ENCODE measurements at regions not wholly inside any gene's neighbourhood (a gene's known extent, or its start where the extent isn't known, plus 50 kb on each side); places are given as distances from the start of the nearest gene placed in this dataset.
"Not testable (repeated sequence)": the region's sequence is repeated elsewhere in the genome, so short reads cannot be mapped to it uniquely, and the experiment has no call there.

DNA sequence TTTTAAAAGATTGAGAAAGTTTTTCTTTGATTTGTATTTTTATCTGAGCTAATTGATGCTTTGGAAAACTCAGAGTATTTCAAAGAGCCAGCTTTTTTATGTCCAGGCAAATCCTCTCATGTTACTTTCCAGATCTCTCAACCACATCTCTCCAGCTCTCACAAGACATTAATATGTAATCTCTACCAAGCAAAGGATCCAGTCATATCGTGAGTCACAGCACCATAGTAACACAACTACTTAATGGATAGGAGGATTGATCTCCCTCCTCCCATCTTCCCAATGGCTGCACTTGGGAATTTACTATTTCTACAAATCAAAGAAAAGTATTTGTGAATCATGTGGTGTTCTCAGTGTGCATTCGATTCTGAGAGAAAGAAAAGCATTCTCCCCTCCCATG lies 63.3 kb downstream of the POU4F1 start:
- TF ChIP-seq EP300 (conservative IDR thresholded peaks at IDR 0.05; ENCODE audit: poor library complexity, severe bottlenecking) (no peak), TAF1 (IDR thresholded peaks at IDR 0.05; ENCODE audit: low read depth) (no peak), MXI1 (conservative IDR thresholded peaks at IDR 0.05; ENCODE audit: poor library complexity, severe bottlenecking) (no peak), RAD21 (conservative IDR thresholded peaks at IDR 0.05) (no peak), EZH2 (IDR thresholded peaks at IDR 0.05; ENCODE audit: borderline replicate concordance, insufficient read depth, low read length, poor library complexity, severe bottlenecking) (no peak), SMC3 (conservative IDR thresholded peaks at IDR 0.05; ENCODE audit: poor library complexity) (no peak), POLR2AphosphoS5 (IDR thresholded peaks at IDR 0.05) (no peak)
- TF ChIP-seq, protein P1, sequence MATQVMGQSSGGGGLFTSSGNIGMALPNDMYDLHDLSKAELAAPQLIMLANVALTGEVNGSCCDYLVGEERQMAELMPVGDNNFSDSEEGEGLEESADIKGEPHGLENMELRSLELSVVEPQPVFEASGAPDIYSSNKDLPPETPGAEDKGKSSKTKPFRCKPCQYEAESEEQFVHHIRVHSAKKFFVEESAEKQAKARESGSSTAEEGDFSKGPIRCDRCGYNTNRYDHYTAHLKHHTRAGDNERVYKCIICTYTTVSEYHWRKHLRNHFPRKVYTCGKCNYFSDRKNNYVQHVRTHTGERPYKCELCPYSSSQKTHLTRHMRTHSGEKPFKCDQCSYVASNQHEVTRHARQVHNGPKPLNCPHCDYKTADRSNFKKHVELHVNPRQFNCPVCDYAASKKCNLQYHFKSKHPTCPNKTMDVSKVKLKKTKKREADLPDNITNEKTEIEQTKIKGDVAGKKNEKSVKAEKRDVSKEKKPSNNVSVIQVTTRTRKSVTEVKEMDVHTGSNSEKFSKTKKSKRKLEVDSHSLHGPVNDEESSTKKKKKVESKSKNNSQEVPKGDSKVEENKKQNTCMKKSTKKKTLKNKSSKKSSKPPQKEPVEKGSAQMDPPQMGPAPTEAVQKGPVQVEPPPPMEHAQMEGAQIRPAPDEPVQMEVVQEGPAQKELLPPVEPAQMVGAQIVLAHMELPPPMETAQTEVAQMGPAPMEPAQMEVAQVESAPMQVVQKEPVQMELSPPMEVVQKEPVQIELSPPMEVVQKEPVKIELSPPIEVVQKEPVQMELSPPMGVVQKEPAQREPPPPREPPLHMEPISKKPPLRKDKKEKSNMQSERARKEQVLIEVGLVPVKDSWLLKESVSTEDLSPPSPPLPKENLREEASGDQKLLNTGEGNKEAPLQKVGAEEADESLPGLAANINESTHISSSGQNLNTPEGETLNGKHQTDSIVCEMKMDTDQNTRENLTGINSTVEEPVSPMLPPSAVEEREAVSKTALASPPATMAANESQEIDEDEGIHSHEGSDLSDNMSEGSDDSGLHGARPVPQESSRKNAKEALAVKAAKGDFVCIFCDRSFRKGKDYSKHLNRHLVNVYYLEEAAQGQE (IDR thresholded peaks at IDR 0.05; ENCODE audit: borderline replicate concordance) = no peak
- TF ChIP-seq, protein P2, sequence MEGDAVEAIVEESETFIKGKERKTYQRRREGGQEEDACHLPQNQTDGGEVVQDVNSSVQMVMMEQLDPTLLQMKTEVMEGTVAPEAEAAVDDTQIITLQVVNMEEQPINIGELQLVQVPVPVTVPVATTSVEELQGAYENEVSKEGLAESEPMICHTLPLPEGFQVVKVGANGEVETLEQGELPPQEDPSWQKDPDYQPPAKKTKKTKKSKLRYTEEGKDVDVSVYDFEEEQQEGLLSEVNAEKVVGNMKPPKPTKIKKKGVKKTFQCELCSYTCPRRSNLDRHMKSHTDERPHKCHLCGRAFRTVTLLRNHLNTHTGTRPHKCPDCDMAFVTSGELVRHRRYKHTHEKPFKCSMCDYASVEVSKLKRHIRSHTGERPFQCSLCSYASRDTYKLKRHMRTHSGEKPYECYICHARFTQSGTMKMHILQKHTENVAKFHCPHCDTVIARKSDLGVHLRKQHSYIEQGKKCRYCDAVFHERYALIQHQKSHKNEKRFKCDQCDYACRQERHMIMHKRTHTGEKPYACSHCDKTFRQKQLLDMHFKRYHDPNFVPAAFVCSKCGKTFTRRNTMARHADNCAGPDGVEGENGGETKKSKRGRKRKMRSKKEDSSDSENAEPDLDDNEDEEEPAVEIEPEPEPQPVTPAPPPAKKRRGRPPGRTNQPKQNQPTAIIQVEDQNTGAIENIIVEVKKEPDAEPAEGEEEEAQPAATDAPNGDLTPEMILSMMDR (IDR thresholded peaks at IDR 0.05; ENCODE audit: poor library complexity, severe bottlenecking) = no peak
- Histone ChIP-seq H3F3A (ENCODE audit: insufficient read depth, low read length, poor library complexity, severe bottlenecking) (no peaks in the 10 kb centered on the region), H3K9me3 (ENCODE audit: low read length) (no peaks in the 10 kb centered on the region), H3K9ac (ENCODE audit: low read length) (no peak overlapping the region), H3K27ac (ENCODE audit: low read length) (no peak overlapping the region), H3K27me3 (ENCODE audit: insufficient read depth, low read depth, low read length) (no peaks in the 10 kb centered on the region), H3K9me2 (ENCODE audit: insufficient read depth, low read length) (no peaks in the 10 kb centered on the region), H2AFZ (ENCODE audit: low read depth, low read length) (no peak overlapping the region), H4K20me1 (ENCODE audit: insufficient read depth) (no peaks in the 10 kb centered on the region), H3K4me3 (ENCODE audit: low read length) (no peak overlapping the region), H3K79me2 (replicated peaks; ENCODE audit: insufficient read depth, low read length) (no peaks in the 10 kb centered on the region), H3K4me2 (ENCODE audit: low read length) (no peak overlapping the region), H3K36me3 (ENCODE audit: insufficient read depth, low read length) (no peaks in the 10 kb centered on the region)

DNA sequence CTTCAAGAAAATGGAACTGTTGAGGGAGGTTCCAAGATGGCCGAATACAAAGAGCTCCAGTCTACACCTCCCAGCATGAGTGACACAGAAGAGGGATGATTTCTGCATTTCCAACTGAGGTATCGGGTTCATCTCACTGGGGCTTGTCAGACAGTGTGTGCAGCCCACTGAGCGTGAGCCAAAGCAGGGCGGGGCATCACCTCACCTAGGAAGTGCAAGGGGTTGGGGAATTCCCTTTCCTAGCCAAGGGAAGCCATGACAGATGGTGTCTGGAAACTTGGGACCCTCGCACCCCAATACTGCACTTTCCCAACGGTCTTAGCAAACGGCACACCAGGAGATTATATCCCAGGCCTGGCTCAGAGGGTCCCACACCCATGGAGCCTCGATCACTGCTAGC lies 77.3 kb downstream of the POU4F1 start:
- H3K79me2 ChIP-seq (replicated peaks; ENCODE audit: insufficient read depth, low read length); H3K9me2 ChIP-seq (ENCODE audit: insufficient read depth, low read length); H3K9me3 ChIP-seq (ENCODE audit: low read length); H3K36me3 ChIP-seq (ENCODE audit: insufficient read depth, low read length); H3F3A ChIP-seq (ENCODE audit: insufficient read depth, low read length, poor library complexity, severe bottlenecking); H3K4me3 ChIP-seq (ENCODE audit: low read length); H2AFZ ChIP-seq (ENCODE audit: low read depth, low read length); H3K9ac ChIP-seq (ENCODE audit: low read length); H3K27ac ChIP-seq (ENCODE audit: low read length); H4K20me1 ChIP-seq (ENCODE audit: insufficient read depth); H3K27me3 ChIP-seq (ENCODE audit: insufficient read depth, low read depth, low read length); H3K4me2 ChIP-seq (ENCODE audit: low read length): not testable (repeated sequence)

DNA sequence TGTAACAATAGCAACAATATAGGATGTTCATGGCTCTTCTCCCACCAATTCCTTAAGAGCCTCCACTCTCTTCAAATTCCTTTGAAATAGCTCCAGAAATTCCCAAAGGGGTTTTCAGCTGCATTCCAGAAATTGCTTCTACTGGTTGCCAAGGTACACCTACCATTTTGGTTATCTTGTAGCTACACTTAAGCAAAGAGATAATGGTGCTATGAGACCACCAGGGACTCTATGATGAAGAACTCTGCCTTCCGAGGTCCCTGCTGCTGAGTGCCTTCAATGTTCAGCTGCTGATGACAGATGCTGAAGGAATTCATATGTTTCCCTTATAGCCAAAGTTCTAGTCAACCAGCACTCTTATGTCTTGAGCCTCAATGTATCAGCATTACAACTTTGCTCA lies 78.4 kb downstream of the POU4F1 start:
- no peaks in the 10 kb centered on the region for H3K9me2 ChIP-seq (ENCODE audit: insufficient read depth, low read length)
- H4K20me1 ChIP-seq (ENCODE audit: insufficient read depth) = no peaks in the 10 kb centered on the region
- TF ChIP-seq, protein P2 (IDR thresholded peaks at IDR 0.05; ENCODE audit: poor library complexity, severe bottlenecking) = no peak
- TF ChIP-seq EZH2 (IDR thresholded peaks at IDR 0.05; ENCODE audit: borderline replicate concordance, insufficient read depth, low read length, poor library complexity, severe bottlenecking) = no peak
- TF ChIP-seq SMC3 (conservative IDR thresholded peaks at IDR 0.05; ENCODE audit: poor library complexity) = no peak
- no peak overlapping the region for H3K9ac ChIP-seq (ENCODE audit: low read length)
- no peaks in the 10 kb centered on the region for H3K27me3 ChIP-seq (ENCODE audit: insufficient read depth, low read depth, low read length)
- H3K27ac ChIP-seq (ENCODE audit: low read length) = no peak overlapping the region
- no peak overlapping the region for H3K4me2 ChIP-seq (ENCODE audit: low read length)
- no peaks in the 10 kb centered on the region for H3K9me3 ChIP-seq (ENCODE audit: low read length)
- H3K79me2 ChIP-seq (replicated peaks; ENCODE audit: insufficient read depth, low read length) = no peaks in the 10 kb centered on the region
- no peak overlapping the region for H2AFZ ChIP-seq (ENCODE audit: low read depth, low read length)
- H3K36me3 ChIP-seq (ENCODE audit: insufficient read depth, low read length) = no peaks in the 10 kb centered on the region
- H3K4me3 ChIP-seq (ENCODE audit: low read length) = no peak overlapping the region
- H3F3A ChIP-seq (ENCODE audit: insufficient read depth, low read length, poor library complexity, severe bottlenecking) = no peaks in the 10 kb centered on the region

All from neural cell (in vitro differentiated cells).